Ovary (tissue), 3 donors: ENCODE measurements at regions not wholly inside any gene's neighbourhood (a gene's known extent, or its start where the extent isn't known, plus 50 kb on each side); places are given as distances from the start of the nearest gene placed in this dataset.

Experiments
- CTCF ChIP-seq, 3 donors: fragments of 450-650 bp in 2 of 3; fragments of 200-600 bp in 1 of 3; IDR thresholded peaks; one replicate each; pipeline versions ENCODE4 v1.5.1 to v1.8.0; 2016 to 2022; ENCODE audit warnings: antibody characterized with exemption in 3 of 3, mild to moderate bottlenecking in 1 of 3
- EP300 ChIP-seq: sonication (generic); formaldehyde crosslinking; IDR thresholded peaks from one replicate; pipeline ENCODE4 v1.6.1; 2017; ENCODE audit warnings: antibody characterized with exemption
- POLR2A ChIP-seq: fragments of 450-650 bp; IDR thresholded peaks from one replicate; pipeline ENCODE4 v1.6.1; 2017; ENCODE audit warnings: antibody characterized with exemption, mild to moderate bottlenecking, moderate library complexity
- donor health status: DM: no; HTN: no; CAD: no.

- TF ChIP-seq CTCF (IDR thresholded peaks at IDR 0.05) = no peak
- no peak for TF ChIP-seq POLR2A
- TF ChIP-seq EP300 = no peak
Observed at GRCh38 chr1:57824535-57824934, 400.7 kb upstream of the DAB1 start.
